H1 (cell line): ENCODE measurements at regions not wholly inside any gene's neighbourhood (a gene's known extent, or its start where the extent isn't known, plus 50 kb on each side); places are given as distances from the start of the nearest gene placed in this dataset.

Experiments
- TF ChIP-seq, protein P1 (sequence below), 3 experiments: IDR thresholded peaks; 1 replicate in 2 of 3; 2 replicates in 1 of 3; pipeline versions ENCODE4 v1.5.1 to v1.6.1; 2011; ENCODE audit warnings: low read length in 3 of 3, mild to moderate bottlenecking in 3 of 3, inconsistent platforms in 2 of 3, low read depth in 1 of 3, moderate library complexity in 1 of 3; ENCODE audit not compliant: insufficient read depth in 1 of 3; ENCODE audit errors: control extremely low read depth in 1 of 3

DNA sequence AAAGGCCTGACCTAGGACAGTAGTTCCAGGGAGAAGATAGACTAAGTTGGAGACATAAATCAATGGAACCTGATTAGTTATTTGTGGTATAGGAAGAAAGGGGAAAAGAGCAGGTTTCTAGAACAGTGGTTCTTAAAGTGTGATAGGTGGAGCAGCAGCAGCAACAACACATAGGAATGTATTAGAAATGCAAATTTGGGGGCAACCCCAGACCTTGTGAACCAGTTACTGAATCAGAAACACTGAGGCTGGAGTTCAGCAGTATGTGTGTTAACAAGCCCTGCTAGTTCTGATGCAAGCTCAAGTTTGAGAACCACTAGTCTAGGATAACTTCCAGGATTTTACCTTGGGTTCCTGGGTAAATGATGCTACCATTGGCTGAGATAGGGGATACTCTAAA, 308.7 kb downstream of the EMP1 start (continued):
- TF ChIP-seq, protein P1, sequence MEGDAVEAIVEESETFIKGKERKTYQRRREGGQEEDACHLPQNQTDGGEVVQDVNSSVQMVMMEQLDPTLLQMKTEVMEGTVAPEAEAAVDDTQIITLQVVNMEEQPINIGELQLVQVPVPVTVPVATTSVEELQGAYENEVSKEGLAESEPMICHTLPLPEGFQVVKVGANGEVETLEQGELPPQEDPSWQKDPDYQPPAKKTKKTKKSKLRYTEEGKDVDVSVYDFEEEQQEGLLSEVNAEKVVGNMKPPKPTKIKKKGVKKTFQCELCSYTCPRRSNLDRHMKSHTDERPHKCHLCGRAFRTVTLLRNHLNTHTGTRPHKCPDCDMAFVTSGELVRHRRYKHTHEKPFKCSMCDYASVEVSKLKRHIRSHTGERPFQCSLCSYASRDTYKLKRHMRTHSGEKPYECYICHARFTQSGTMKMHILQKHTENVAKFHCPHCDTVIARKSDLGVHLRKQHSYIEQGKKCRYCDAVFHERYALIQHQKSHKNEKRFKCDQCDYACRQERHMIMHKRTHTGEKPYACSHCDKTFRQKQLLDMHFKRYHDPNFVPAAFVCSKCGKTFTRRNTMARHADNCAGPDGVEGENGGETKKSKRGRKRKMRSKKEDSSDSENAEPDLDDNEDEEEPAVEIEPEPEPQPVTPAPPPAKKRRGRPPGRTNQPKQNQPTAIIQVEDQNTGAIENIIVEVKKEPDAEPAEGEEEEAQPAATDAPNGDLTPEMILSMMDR (IDR thresholded peaks at IDR 0.05; ENCODE audit: control extremely low read depth in 1 of 3, insufficient read depth in 1 of 3, low read depth in 1 of 3, low read length in 3 of 3) = no peak
